Neural cell (in vitro differentiated cells): ENCODE measurements at regions not wholly inside any gene's neighbourhood (a gene's known extent, or its start where the extent isn't known, plus 50 kb on each side); places are given as distances from the start of the nearest gene placed in this dataset.

Experiments used
- TF ChIP-seq, protein P1 (sequence below): fragments of 450-650 bp; IDR thresholded peaks from 2 replicates; pipeline ENCODE4 v1.5.1; 2014; ENCODE audit warnings: antibody characterized with exemption, mild to moderate bottlenecking, moderate library complexity; ENCODE audit not compliant: poor library complexity, severe bottlenecking
- TF ChIP-seq, protein P2 (sequence below): IDR thresholded peaks from 2 replicates; pipeline ENCODE4 v1.6.1; 2012; ENCODE audit warnings: borderline replicate concordance

DNA sequence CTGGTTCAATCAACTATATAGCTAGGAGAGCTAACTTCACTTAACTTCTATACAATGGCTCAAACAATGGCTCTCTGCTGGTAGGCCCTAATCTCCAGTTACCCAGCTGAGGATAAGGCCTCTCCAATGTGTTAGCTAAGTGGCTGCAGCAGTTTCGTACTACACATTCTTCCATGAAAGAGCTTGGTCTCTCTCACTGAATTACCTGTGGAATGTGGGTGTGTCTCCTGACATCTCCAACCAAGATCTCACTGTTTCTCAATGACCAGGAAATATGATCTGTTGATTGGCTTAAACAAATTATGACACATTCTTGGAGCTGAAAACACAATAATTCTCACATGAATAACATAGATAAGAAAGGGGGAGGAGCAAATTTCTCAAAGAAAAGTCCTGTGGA, 169.8 kb upstream of the ROBO1 start:
- TF ChIP-seq, protein P1, sequence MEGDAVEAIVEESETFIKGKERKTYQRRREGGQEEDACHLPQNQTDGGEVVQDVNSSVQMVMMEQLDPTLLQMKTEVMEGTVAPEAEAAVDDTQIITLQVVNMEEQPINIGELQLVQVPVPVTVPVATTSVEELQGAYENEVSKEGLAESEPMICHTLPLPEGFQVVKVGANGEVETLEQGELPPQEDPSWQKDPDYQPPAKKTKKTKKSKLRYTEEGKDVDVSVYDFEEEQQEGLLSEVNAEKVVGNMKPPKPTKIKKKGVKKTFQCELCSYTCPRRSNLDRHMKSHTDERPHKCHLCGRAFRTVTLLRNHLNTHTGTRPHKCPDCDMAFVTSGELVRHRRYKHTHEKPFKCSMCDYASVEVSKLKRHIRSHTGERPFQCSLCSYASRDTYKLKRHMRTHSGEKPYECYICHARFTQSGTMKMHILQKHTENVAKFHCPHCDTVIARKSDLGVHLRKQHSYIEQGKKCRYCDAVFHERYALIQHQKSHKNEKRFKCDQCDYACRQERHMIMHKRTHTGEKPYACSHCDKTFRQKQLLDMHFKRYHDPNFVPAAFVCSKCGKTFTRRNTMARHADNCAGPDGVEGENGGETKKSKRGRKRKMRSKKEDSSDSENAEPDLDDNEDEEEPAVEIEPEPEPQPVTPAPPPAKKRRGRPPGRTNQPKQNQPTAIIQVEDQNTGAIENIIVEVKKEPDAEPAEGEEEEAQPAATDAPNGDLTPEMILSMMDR, result no peak
- TF ChIP-seq, protein P2, sequence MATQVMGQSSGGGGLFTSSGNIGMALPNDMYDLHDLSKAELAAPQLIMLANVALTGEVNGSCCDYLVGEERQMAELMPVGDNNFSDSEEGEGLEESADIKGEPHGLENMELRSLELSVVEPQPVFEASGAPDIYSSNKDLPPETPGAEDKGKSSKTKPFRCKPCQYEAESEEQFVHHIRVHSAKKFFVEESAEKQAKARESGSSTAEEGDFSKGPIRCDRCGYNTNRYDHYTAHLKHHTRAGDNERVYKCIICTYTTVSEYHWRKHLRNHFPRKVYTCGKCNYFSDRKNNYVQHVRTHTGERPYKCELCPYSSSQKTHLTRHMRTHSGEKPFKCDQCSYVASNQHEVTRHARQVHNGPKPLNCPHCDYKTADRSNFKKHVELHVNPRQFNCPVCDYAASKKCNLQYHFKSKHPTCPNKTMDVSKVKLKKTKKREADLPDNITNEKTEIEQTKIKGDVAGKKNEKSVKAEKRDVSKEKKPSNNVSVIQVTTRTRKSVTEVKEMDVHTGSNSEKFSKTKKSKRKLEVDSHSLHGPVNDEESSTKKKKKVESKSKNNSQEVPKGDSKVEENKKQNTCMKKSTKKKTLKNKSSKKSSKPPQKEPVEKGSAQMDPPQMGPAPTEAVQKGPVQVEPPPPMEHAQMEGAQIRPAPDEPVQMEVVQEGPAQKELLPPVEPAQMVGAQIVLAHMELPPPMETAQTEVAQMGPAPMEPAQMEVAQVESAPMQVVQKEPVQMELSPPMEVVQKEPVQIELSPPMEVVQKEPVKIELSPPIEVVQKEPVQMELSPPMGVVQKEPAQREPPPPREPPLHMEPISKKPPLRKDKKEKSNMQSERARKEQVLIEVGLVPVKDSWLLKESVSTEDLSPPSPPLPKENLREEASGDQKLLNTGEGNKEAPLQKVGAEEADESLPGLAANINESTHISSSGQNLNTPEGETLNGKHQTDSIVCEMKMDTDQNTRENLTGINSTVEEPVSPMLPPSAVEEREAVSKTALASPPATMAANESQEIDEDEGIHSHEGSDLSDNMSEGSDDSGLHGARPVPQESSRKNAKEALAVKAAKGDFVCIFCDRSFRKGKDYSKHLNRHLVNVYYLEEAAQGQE, result no peak
